CD1c-positive myeloid dendritic cell (primary cell): ENCODE measurements at regions not wholly inside any gene's neighbourhood (a gene's known extent, or its start where the extent isn't known, plus 50 kb on each side); places are given as distances from the start of the nearest gene placed in this dataset.
A peak's percentile ranks its signal among the peaks of the same experiment; 100 is the strongest.

Source experiments
- DNase-seq: peaks from one replicate; pipeline ENCODE4 v3.0.0-alpha.2; 2016; ENCODE audit errors: extremely low spot score

GRCh38 chr20:8073024-8073832, 53.7 kb upstream of the TMX4 start:
- DNase-seq = peak; percentile 36

- no peak for DNase-seq
These were observed 55.4 kb upstream of the TMX4 start for GRCh38 chr20:8074931-8075330.

- no peak for DNase-seq
These were observed 55.5 kb upstream of the PLCB1 start for GRCh38 chr20:8076306-8077136.

- DNase-seq = no peak
These were observed 55.0 kb upstream of the PLCB1 start for GRCh38 chr20:8077137-8077466.

- no peak for DNase-seq
These were observed 53.5 kb upstream of the PLCB1 start for GRCh38 chr20:8078528-8078914.

- no peak for DNase-seq
These were observed 52.1 kb upstream of the PLCB1 start for GRCh38 chr20:8079976-8080375.

- no peak for DNase-seq
These were observed 50.0 kb upstream of the PLCB1 start for GRCh38 chr20:8082025-8082424.
